ENCODE measurements at regions not wholly inside any gene's neighbourhood (a gene's known extent, or its start where the extent isn't known, plus 50 kb on each side); places are given as distances from the start of the nearest gene placed in this dataset.

DNA sequence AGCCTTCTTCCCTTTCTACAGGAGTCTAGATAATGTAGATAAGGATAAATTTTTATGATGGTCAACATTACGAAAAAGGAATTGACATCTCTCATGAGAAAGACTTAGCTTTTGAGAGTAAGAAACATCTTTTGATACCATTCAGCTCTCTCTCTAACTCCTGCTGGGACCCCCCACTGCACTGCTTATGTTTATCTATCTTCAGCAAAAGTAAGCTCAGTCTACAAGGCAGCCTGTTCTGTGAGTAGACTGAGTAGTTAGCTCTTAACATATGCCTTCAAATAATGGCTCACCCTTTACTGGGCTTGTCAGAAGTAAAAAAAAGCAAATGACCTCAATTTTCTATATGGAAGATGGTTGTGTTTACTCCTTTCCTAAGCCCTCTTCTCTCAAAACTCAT lies 372.2 kb upstream of the CDH11 start:
- no peaks in the 10 kb centered on the region for H3K36me3 ChIP-seq (ENCODE audit: insufficient read depth, low read length)
- H3K79me2 ChIP-seq (ENCODE audit: insufficient read depth, low read depth, low read length): no peaks in the 10 kb centered on the region
- POLR2A ChIA-PET: interaction anchor here (0.7 kb wide), 1 partner anchor 48 kb away, joined by 3 read pairs; no protein-coding TSS in a partner anchor
- no peak overlapping the region for H3K4me2 ChIP-seq (ENCODE audit: low read length)
- H3K9me2 ChIP-seq (ENCODE audit: insufficient read depth, low read length): no peaks in the 10 kb centered on the region
- TF ChIP-seq, protein P1, sequence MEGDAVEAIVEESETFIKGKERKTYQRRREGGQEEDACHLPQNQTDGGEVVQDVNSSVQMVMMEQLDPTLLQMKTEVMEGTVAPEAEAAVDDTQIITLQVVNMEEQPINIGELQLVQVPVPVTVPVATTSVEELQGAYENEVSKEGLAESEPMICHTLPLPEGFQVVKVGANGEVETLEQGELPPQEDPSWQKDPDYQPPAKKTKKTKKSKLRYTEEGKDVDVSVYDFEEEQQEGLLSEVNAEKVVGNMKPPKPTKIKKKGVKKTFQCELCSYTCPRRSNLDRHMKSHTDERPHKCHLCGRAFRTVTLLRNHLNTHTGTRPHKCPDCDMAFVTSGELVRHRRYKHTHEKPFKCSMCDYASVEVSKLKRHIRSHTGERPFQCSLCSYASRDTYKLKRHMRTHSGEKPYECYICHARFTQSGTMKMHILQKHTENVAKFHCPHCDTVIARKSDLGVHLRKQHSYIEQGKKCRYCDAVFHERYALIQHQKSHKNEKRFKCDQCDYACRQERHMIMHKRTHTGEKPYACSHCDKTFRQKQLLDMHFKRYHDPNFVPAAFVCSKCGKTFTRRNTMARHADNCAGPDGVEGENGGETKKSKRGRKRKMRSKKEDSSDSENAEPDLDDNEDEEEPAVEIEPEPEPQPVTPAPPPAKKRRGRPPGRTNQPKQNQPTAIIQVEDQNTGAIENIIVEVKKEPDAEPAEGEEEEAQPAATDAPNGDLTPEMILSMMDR (conservative IDR thresholded peaks at IDR 0.05; ENCODE audit: low read length): no peak
- TF ChIP-seq EZH2phosphoT487 (IDR thresholded peaks at IDR 0.05; ENCODE audit: borderline replicate concordance, low read depth, low read length): no peak
- no peaks in the 10 kb centered on the region for H3K9me3 ChIP-seq (ENCODE audit: low read length)
- no peak overlapping the region for H3K27ac ChIP-seq (ENCODE audit: low read depth, low read length, poor library complexity, severe bottlenecking)
- DNase-seq (ENCODE audit: low spot score): no peak
- no peak overlapping the region for H2AFZ ChIP-seq (ENCODE audit: low read length)
- intact Hi-C loops (cut with micrococcal nuclease; ENCODE audit: unreplicated experiment): no loop called here
- CTCF ChIA-PET (ENCODE audit: unreplicated experiment): no interaction called here
- no peaks in the 10 kb centered on the region for H3K4me1 ChIP-seq (ENCODE audit: insufficient read depth, low read length, poor library complexity, severe bottlenecking)
- BruUV-seq (replicated peaks): no TSS peak
- no peaks in the 10 kb centered on the region for H4K20me1 ChIP-seq (ENCODE audit: insufficient read depth, low read length)
- no peak overlapping the region for H3K4me3 ChIP-seq (ENCODE audit: low read depth, low read length, poor library complexity, severe bottlenecking)

DNA sequence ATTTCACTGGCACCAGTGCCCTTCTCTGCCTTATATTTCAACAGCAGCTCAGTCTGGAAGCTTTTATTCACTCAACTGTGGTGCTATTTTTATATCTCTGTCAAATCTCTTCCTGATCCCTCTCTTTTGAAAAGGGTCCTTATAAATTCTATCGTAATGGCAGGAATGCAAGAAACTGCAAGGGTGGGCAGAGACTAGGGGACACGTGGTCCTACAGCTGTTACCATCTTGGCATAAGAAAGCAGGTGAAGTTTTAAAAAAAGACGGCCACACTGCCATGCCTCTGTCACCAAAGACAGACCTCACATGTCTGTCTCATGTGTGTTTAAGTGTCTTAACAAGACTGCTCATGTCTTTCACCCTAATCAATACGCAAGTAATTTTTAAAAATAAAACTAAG lies 368.4 kb upstream of the CDH11 start:
- intact Hi-C loops (cut with micrococcal nuclease; ENCODE audit: unreplicated experiment): no loop called here
- no peaks in the 10 kb centered on the region for H3K9me3 ChIP-seq (ENCODE audit: low read length)
- H3K36me3 ChIP-seq (ENCODE audit: insufficient read depth, low read length): no peaks in the 10 kb centered on the region
- H3K9me2 ChIP-seq (ENCODE audit: insufficient read depth, low read length): no peaks in the 10 kb centered on the region
- H3K4me3 ChIP-seq (ENCODE audit: low read depth, low read length, poor library complexity, severe bottlenecking): no peak overlapping the region
- CTCF ChIA-PET (ENCODE audit: unreplicated experiment): no interaction called here
- H2AFZ ChIP-seq (ENCODE audit: low read length): no peak overlapping the region; the same call in 1 of the 2 replicates
- TF ChIP-seq, protein P1 (conservative IDR thresholded peaks at IDR 0.05; ENCODE audit: low read length): no peak
- TF ChIP-seq EZH2phosphoT487 (IDR thresholded peaks at IDR 0.05; ENCODE audit: borderline replicate concordance, low read depth, low read length): no peak
- H3K4me2 ChIP-seq (ENCODE audit: low read length): no peak overlapping the region
- no peak overlapping the region for H3K27ac ChIP-seq (ENCODE audit: low read depth, low read length, poor library complexity, severe bottlenecking)
- DNase-seq (ENCODE audit: low spot score): no peak
- no peaks in the 10 kb centered on the region for H4K20me1 ChIP-seq (ENCODE audit: insufficient read depth, low read length)
- no peaks in the 10 kb centered on the region for H3K79me2 ChIP-seq (ENCODE audit: insufficient read depth, low read depth, low read length)
- no TSS peak for BruUV-seq (replicated peaks)
- POLR2A ChIA-PET: no interaction called here
- H3K4me1 ChIP-seq (ENCODE audit: insufficient read depth, low read length, poor library complexity, severe bottlenecking): no peaks in the 10 kb centered on the region

DNA sequence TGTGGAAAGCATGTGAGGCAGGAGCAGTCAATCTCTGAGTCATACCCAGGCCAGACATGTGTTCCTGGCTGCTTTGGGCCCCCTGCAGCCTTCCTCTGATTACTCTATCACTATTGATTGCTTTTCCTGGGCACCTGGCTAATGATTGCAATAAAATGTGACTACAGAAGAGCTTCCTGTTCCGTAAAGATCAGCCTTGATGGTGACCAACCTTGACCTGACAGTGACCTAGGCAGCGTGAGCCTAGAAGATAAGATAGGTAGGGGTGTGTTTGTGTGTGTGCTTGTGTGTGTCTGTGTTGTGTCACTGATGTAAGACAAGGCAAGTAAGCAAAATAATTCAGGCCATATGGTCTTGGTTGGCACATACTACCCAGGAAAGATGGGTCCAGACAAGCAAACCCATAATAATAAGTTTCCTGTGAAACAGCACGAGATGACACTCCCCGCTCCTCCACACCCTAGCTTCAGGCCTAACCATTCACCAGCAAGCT lies 367.7 kb upstream of the CDH11 start:
- H3K4me3 ChIP-seq (ENCODE audit: low read depth, low read length, poor library complexity, severe bottlenecking): no peak overlapping the region
- H3K4me1 ChIP-seq (ENCODE audit: insufficient read depth, low read length, poor library complexity, severe bottlenecking): no peaks in the 10 kb centered on the region
- H4K20me1 ChIP-seq (ENCODE audit: insufficient read depth, low read length): no peaks in the 10 kb centered on the region
- H3K4me2 ChIP-seq (ENCODE audit: low read length): no peak overlapping the region
- TF ChIP-seq, protein P1 (conservative IDR thresholded peaks at IDR 0.05; ENCODE audit: low read length): no peak
- no peak for TF ChIP-seq EZH2phosphoT487 (IDR thresholded peaks at IDR 0.05; ENCODE audit: borderline replicate concordance, low read depth, low read length)
- intact Hi-C loops (cut with micrococcal nuclease; ENCODE audit: unreplicated experiment): no loop called here
- H3K27ac ChIP-seq (ENCODE audit: low read depth, low read length, poor library complexity, severe bottlenecking): no peak overlapping the region
- no peaks in the 10 kb centered on the region for H3K9me2 ChIP-seq (ENCODE audit: insufficient read depth, low read length)
- DNase-seq (ENCODE audit: low spot score): no peak
- H3K79me2 ChIP-seq (ENCODE audit: insufficient read depth, low read depth, low read length): no peaks in the 10 kb centered on the region
- no peaks in the 10 kb centered on the region for H3K9me3 ChIP-seq (ENCODE audit: low read length)
- ChIA-PET CTCF (ENCODE audit: unreplicated experiment) (no interaction called here), POLR2A (no interaction called here)
- no TSS peak for BruUV-seq (replicated peaks)
- H3K36me3 ChIP-seq (ENCODE audit: insufficient read depth, low read length): no peaks in the 10 kb centered on the region
- H2AFZ ChIP-seq (ENCODE audit: low read length): no peak overlapping the region
